HG02610 (cell line): ENCODE measurements at regions not wholly inside any gene's neighbourhood (a gene's known extent, or its start where the extent isn't known, plus 50 kb on each side); places are given as distances from the start of the nearest gene placed in this dataset.

ENCODE experiments used
- ATAC-seq: cut with Tn5 transposase; IDR thresholded peaks from one replicate; pipeline ENCODE4 v1.9.1; 2021; ENCODE audit warnings: mild to moderate bottlenecking, moderate library complexity; ENCODE audit not compliant: unreplicated experiment

DNA sequence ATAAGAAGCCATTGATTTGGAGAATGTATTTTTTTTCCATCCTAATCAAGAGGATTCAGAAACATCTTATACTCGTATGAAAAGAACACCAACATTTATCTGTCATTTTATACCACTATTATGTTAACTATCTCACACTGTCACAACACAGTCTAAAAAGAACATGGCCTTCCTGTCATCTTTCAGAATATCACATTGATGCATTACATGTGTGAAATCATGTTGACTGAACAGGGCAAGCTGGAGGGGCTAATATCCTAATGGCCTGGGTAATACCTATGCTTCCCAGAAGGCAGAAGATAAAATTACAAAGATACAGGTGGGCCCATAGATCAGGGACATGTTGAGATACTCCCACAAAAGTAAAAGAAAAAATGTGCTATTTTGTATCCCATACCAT is 611.7 kb downstream of the STIM2 start:
- no peak for ATAC-seq

DNA sequence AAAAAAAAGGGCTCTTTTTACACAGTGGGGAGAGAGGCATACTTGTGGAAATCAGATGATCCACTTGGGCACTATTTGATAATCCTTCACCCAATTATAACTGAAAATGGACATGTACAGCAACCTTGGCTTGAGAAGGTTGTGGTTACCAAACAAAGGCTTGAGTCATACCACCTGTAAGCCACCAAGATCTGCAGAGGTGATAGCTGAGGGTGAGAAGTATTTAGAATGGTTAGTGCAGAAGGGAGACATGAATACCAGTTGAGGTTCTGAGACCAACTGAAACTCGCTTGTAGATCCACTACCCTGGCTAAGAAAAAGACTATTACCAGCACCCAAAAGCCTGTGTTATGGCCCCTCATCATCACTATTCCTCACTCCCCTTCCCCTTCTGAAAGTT is 614.0 kb downstream of the STIM2 start:
- ATAC-seq, result no peak

DNA sequence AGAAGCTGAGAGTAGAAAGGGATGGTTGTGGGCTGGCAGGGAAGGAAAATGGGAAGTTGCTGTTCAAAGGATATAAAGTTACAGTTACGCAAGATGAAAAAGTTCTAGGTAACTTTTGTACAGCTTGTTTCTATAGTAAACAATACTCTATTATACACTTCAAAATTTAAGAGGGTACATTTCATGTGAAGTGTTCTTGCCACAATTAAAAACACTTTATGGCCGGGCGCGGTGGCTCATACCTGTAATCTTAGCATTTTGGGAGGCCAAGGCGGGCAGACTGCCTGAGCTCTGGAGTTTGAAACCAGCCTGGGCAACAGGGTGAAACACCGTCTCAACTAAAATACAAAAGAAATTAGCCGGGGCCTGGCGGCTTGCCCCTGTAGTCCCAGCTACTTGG is 623.6 kb downstream of the STIM2 start:
- no peak for ATAC-seq

DNA sequence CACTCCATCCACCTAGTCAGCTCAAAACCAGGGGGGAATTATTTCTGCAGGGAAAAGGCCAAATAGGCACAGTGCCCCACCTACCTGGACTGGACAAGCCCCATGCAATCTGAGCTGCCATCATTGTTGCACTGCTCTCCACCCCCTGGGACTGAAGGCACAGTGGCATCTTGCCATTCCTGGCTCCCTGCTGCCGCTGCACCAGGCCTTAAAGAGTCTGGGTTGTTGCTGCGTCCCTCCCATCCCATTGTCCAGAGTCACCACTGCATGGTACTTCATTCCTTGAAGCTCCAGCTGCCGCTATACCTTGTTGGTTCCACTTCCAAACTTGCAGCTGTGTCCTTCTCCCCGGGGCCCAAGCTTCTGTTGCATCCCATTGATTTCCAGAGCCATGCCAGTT is 629.7 kb downstream of the STIM2 start:
- no peak for ATAC-seq

DNA sequence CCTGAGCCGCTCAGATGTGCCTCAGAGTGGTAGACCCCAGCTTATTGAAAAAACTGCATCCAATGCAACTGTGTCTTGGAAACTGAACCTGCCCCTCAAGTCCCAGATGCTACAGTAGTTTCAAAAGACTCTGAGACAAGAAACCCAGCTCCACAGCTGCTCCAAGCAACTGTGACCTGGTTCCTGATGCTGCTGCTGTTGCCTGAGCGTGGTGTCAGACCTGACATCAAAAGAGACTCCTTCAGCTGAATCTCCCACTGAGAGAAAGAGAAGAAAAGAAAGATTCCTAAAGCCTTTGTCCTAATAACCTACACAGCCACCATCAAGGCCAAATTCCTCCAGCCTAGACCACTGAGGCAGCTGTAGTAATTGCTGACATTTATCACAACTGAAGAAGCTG is 630.1 kb downstream of the STIM2 start:
- no peak for ATAC-seq

DNA sequence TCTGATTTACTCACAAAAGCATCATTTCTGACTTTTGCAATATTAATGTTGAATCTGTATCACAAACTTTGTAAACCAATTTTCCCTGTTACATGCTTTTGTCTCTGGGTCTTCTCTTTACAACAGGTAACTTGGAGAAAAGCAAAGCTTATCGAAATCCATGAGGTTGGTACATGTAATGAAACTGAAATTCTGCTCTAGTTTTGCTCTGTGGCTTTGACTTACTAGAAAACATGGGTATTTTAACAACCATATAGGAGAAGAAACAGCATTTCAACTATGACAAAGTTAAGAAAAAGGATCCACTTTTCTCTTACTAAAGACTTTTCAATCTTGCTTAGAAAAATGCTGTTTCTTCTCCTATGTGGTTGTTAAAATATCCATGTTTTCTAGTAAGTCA is 645.8 kb downstream of the STIM2 start:
- no peak for ATAC-seq

DNA sequence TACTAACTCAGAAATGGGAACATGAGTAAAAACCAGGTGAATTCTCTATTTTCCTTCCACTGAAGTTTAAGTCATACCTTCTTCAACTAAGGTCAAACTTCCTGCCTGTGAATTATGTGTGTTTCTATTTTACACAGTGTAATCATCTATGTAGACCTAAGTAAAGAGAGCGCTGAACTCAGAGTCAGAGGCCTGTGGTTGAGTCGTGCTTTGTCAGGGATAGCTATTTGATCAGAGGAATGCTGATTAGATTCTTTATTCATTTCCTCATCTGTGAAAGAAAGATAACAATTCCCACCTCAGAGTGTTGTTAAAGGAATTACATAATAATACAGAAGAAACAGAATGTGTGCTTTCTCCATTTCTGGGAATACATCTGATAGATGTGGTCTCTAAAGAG is 654.1 kb downstream of the STIM2 start:
- no peak for ATAC-seq

DNA sequence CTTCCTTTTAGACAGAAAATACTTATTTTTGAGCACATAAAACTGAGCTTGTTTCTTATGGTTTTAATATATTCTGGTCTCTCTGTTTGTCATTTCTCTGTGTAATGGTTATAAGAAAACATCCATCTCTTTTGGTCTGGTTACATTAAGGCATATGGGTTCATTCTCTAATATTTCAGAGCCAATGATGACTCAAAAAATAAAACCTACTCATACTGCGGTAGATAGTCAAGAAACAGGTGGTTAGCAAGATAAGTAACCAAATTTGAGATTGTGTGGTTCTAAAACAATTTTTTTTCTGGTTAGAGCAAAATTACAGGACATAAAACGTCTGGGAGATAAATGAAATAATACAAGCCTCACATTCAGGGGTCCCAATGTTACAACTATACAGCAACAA is 654.5 kb downstream of the STIM2 start:
- ATAC-seq, result no peak

DNA sequence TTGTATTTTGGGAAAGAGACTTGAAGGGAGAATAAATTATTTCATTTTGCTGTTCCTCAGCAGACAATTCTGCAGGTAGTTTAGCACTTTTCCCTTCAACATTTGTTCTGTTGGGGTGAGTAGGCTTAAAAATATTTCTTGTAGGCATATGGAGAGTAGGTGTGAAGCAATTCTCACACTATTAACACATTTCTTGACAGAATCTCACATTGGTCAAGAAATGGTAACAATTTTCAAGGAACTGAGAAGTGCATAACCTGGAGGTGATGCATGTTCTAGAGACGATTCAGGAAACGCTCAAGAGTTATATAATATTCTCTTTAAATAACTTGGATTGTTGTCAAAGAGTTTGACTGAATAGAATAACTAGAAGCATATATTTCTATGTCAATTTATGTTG is 658.2 kb downstream of the STIM2 start:
- ATAC-seq, result no peak

DNA sequence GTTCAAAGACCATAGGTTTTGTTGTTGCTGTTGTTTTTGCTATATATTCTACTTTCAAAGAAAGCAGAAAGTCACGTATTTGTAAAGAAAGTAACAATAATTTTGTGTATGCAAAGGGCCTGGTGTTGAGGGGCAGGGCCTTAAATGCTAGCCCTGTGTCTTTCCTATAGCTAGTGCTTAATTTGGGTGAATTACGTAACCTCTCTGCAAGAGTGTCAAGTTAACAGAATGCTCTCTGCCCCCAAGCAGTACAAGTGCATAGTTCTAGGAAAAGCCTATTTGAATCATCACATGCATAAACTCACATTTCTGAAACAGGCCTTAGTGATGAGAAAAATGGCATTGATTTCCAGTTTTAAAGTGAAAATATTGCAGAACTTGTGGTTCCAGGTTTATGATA is 663.6 kb downstream of the STIM2 start:
- ATAC-seq, result no peak

DNA sequence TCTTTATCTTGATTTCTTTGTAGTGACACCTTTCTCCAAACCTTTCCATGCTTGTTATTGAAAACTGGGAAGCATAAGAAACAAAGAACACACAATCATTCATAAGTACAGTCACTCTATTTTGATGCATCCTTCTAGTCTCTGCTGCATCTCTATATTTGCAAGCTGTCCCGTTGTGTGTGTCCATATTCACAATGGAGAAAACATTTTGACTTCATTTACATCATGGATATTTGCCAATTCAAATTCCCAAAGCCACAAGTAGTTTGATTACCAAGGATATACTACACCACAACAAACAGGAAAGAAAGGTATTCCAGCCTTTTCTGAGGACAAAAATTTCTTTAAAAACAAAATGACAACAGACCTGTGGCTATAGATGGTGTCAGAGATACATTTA is 673.8 kb downstream of the STIM2 start:
- ATAC-seq, result no peak

DNA sequence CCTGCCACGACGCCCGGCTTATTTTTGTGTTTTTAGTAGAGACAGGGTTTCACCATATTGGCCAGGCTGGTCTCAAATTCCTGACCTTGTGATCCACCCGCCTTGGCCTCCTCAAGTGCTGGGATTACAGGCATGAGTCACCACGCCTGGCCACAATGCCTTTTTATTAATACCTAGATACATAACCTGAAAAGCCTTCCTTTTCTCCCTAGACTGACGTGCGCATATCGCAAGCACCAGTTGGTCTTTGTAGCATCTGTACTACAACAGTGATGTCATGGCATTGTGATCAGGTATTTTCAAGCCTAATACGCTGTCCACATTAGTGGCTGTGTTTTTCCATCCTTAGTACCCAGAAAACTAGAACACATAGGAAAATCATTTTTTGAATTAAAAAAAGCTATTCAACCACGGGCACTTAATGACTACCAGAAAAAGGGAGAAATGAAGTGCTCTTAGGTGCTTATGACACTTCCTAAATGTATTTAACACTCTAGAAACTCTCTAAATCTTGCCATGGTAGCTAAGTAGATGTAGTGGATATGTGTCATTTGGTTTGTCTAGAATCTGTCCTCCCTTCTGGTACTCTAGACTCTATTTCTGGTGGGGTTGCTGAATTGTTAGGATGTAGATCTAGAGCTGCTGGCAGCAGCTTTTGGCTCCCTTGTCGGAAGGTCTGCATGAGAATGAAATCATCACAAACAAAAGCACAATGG is 707.8 kb downstream of the STIM2 start:
- no peak for ATAC-seq

DNA sequence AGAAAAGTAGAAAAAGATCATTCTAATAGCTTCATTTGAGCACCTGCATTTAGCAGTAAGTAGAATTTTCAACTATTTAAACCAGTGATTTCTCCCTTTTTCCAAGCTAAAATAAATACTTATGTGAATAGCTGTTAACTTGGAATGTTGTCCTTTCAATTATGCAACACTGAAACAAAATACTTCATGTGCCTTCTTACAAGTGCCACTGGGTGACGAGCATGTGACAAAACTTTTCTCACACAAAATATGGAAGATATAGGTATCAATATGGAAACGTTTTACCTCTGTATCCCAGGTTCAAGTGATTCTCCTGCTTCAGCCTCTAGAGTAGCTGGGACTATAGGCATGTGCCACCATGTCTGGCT is 708.3 kb downstream of the STIM2 start:
- no peak for ATAC-seq

DNA sequence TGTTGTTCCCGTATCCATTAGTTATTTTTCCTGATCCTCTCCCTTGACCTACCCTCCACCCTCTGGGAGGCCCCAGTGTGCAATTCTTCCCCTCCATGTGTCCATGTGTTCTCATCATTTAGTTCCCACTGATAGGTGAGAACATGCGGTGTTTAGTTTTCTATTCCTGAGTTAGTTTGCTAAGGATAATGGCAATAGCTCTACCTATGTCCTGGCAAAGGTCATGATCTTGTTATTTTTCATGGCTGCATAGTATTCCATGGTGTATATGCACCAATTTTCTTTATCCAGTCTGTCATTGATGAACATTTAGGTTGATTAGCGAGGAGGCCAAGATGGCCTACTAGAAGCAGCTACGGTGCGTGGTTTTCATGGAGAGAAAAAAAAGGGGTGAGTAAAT is 714.1 kb downstream of the STIM2 start:
- no peak for ATAC-seq

DNA sequence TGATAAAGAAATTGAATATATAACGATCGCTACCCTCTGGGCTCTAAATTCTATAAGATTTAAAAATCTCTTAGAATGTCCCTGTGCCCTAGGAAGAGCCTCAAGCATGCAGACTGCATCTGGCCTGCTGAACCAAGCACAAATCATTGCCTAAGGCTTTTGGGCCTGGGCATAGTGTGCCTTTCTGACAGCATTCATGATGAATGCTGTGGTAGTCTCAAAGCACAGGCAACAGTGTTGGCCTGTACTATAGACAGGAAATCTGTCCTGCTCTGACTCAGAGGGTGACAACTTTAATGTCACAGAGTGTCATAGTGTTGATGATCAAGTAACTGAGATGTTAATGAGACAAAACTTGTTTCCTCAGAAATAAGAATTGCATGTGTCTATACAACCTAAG is 717.3 kb downstream of the STIM2 start:
- no peak for ATAC-seq

DNA sequence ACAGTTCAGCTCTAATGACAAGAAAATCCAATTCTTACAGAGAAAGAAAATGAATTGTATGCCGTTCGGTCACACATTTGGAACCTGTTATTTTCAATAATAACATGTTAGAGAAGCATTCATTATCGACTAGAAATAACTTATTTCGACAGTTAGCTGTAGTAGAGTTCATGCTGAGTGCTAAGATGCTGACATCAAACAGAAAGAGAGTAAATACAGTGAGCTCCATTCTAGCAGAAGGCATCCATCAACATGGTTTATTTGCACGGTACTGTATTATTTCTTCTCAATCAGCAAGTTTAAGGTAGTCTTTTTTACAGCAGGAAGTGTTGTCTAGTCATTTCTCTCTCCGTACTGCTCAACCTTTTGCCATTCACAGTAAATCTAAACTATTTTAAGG is 732.1 kb downstream of the STIM2 start:
- ATAC-seq, result no peak

DNA sequence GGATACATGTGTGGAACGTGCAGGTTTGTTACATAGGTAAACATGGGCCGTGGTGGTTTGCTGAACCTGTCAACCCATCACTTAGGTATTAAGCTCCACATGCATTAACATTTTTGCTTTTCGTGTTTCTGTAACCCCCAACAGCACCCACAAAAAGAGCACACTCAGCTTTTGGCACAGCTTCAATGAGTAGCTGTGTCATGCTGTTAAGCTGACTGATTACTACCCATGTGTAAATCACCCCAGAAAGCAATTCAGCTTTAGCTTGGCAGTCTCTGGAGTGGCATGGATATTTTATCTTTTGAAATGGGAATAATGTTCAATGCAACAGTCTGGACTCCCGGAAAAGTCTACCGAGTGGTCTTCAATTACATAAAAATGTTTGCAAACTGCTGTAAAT is 734.3 kb downstream of the STIM2 start:
- no peak for ATAC-seq

DNA sequence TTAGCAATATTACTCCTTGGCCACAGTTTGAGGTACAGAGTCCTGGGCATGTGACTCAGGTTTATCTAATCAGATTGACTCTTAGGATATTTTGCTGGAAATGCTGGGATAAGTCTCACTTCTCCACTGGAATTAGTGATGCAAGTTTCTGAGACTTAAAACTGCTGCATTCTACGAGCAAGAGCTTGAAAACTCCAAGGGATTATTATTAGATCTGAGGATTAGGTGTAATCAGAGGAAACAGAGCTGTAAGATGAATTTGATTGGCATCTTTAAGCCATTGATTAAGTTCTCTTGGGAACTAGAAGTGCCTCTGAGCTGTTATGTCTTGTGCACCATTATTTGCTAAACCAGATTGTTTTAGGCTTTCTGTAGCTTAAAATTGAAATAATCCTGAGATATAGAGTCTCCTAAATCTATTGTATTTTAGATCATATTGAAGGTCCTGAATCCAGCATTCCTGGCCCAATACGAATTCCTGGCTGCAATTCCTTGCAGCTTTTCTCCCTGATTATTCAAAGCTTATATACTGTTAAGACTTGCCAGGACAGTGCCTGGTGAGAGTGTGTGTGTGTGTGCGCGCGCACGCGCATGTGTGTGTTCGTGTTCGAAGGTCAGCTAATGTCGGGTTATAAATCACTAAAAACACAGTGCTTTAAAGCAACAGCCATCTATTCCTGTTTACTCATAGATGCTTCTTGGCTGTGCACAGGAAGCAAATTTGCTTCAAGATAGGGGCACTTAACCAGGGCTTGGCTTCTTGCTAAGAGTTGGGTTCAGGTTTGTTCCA is 735.1 kb downstream of the STIM2 start:
- no peak for ATAC-seq

DNA sequence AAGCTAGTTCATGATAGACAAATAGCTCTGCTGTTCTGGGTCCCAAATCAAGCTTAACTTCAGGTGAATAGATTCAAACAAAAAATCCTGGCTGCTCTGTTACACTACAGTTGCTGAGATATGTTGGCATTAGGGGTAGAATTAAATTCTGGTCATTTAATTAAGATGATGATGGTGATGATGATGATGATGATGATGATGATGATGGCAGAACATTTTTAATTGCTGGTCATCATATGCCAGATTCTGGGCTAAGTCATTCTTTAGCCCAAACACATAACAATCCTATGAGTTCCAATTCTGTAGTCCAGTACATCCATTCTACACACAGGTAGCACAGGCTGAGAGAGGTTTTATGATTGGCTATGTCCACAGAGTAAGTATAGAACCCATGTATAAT is 741.5 kb downstream of the STIM2 start:
- ATAC-seq, result no peak

DNA sequence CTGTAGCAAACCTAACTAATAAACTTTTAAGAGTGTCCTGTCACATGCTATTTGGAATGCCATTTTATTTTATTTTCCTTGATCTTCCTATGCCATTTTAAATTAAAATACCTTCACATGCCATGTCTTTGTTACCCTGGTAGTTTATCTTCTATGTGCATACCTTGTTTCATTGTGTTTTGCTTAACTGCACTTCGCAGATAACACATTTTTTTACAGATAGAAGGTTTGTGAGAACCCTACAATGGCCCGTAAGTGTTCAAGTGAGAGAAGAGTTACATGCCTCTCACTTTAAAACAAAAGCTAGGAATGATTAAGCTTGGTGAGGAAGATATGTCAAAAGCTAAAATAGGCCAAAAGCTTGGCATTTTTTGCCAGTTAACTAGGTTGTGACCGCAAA is 744.1 kb downstream of the STIM2 start:
- ATAC-seq, result no peak

DNA sequence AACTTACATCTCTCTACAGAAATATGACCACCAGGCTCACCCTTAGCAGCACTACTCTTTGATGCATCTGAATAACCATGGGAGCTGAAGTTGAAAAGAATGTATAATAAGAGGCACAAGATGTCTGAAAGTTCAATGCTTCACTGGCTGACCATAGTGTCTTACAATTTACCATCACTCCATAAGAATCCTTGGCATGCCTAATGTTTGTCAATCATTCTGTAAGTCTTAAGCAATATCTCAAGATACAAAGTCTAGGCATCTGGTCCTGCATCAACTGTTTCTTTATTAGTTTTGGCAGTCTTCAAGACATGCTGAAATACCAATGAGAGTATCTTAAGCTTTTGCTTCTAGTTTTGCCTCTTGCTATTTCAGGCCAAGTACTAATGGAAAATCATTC is 755.5 kb downstream of the STIM2 start:
- no peak for ATAC-seq

DNA sequence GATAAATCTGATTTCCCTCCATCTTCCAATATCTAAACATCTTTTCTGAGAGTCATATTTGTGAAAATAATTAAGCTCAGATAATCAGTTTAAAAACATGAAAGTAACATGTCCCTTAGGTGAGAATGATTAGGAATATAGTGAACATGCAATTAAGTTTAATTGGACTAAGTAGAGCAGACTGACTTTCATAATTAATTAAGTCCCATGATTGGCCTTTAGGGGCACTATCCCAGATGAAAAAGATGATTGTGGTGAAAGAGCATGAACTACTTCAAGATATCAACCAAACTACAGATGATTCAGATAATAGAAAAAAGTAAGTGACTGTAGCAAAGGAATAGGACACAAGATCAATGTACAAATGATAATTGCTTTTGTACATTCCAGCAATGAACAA is 758.8 kb downstream of the STIM2 start:
- ATAC-seq, result no peak

DNA sequence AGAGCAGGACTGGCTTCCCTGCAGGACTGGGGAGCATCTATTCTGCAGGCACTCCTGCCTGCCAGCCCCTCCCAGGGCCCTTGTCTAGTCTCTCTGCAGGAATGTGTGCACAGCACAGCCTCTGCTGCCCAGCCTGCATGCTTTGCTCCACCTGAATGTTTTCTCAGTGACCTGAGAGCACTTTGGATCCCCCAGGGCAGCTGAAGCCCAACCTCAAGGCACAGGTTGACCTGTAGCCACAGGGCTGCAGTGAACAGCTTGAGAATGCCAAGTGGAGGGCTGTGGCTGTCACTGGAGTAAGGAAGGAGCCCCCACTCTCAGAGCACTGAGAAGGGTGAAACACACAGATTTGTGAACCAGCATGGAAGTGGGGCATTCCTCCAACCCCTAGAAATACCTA is 760.2 kb downstream of the STIM2 start:
- ATAC-seq, result no peak
